Keratinocyte (primary cell): ENCODE measurements at regions not wholly inside any gene's neighbourhood (a gene's known extent, or its start where the extent isn't known, plus 50 kb on each side); places are given as distances from the start of the nearest gene placed in this dataset.

Experiments
- EZH2 ChIP-seq: IDR thresholded peaks from one replicate; pipeline ENCODE4 v1.6.1; 2012; ENCODE audit warnings: inconsistent platforms, mild to moderate bottlenecking, low read length, moderate library complexity
- TF ChIP-seq, protein P1 (sequence below), 3 experiments: IDR thresholded peaks in 1 of 3; conservative IDR thresholded peaks in 1 of 3; optimal IDR thresholded peaks in 1 of 3; 2 replicates in 2 of 3; 3 replicates in 1 of 3; pipeline versions ENCODE3 to v1.5.1; 2011; ENCODE audit warnings: low read length in 3 of 3, mild to moderate bottlenecking in 3 of 3, moderate library complexity in 2 of 3, control low read depth in 1 of 3, inconsistent platforms in 1 of 3; ENCODE audit not compliant: insufficient read depth in 2 of 3; ENCODE audit errors: extremely low read depth in 1 of 3

DNA sequence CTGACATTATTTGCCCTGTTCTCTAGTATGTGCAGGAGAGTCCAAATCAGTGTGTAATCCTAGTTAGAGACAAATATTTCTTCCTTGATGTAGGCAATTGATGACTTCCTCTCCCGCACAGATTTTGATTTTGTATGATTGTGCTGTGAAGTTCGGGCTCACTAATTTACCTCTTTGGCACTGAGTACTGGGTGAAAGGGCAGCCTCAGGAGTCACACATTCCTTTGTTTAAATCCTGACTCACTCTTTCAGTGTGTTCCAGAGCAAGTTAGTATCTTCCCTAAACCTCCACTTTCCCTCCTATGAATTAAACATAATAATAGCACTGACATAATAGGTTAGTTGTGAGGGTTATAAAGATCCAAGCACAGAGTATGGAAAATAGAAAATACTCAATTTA lies 269.7 kb downstream of the ISL1 start:
- no peak for TF ChIP-seq EZH2
- TF ChIP-seq, protein P1, sequence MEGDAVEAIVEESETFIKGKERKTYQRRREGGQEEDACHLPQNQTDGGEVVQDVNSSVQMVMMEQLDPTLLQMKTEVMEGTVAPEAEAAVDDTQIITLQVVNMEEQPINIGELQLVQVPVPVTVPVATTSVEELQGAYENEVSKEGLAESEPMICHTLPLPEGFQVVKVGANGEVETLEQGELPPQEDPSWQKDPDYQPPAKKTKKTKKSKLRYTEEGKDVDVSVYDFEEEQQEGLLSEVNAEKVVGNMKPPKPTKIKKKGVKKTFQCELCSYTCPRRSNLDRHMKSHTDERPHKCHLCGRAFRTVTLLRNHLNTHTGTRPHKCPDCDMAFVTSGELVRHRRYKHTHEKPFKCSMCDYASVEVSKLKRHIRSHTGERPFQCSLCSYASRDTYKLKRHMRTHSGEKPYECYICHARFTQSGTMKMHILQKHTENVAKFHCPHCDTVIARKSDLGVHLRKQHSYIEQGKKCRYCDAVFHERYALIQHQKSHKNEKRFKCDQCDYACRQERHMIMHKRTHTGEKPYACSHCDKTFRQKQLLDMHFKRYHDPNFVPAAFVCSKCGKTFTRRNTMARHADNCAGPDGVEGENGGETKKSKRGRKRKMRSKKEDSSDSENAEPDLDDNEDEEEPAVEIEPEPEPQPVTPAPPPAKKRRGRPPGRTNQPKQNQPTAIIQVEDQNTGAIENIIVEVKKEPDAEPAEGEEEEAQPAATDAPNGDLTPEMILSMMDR (optimal IDR thresholded peaks at IDR 0.05 in 1 of 3, IDR thresholded peaks at IDR 0.05 in 1 of 3, conservative IDR thresholded peaks at IDR 0.05 in 1 of 3; ENCODE audit: extremely low read depth in 1 of 3, insufficient read depth in 2 of 3, low read length in 3 of 3): no peak
